ENCODE measurements at regions not wholly inside any gene's neighbourhood (a gene's known extent, or its start where the extent isn't known, plus 50 kb on each side); places are given as distances from the start of the nearest gene placed in this dataset.
"Not testable (repeated sequence)": the region's sequence is repeated elsewhere in the genome, so short reads cannot be mapped to it uniquely, and the experiment has no call there.

DNA sequence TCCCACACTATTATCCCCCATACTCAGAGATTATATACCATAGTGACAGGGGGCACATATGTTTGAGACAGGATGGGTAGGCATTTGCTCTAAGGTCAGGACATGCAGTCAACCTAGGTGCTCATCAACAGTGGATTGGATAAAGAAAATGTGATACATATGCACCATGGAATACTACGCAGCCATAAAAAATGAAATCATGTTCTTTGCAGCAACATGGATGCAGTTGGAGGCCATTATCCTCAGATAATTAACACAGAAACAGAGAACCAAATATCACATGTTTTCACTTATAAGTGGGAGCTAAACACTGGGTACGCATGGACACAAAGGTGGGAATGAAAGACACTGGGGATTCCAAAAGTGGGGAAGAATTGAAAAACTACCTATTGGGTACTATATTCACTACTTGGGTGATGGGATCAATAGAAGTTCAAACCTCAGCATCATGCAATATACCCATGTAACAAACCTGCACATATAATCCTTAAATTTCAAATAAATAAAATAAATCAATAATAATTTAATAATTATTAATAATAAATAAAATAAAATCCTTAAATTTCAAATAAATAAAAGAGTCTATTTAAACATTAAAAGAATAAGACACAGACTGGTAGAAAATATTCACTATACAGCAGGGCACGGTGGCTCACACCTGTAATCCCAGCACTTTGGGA is 160.1 kb upstream of the CNOT2 start:
- Histone ChIP-seq H3K36me3 (ENCODE audit: insufficient read depth in 1 of 2, low read depth in 1 of 2) (no peaks in the 10 kb centered on the region), H3K27me3 (ENCODE audit: insufficient read depth in 3 of 3, low read length in 2 of 3) (no peaks in the 10 kb centered on the region), H3K4me3 (no peak overlapping the region), H3K27ac (no peak overlapping the region), H3K9me3 (no peaks in the 10 kb centered on the region), H3K4me1 (no peaks in the 10 kb centered on the region)
- DNase-seq (no peak), ATAC-seq (no peak)
- intact Hi-C loops (cut with DNase I) = no loop called here
- TF ChIP-seq, protein P1, sequence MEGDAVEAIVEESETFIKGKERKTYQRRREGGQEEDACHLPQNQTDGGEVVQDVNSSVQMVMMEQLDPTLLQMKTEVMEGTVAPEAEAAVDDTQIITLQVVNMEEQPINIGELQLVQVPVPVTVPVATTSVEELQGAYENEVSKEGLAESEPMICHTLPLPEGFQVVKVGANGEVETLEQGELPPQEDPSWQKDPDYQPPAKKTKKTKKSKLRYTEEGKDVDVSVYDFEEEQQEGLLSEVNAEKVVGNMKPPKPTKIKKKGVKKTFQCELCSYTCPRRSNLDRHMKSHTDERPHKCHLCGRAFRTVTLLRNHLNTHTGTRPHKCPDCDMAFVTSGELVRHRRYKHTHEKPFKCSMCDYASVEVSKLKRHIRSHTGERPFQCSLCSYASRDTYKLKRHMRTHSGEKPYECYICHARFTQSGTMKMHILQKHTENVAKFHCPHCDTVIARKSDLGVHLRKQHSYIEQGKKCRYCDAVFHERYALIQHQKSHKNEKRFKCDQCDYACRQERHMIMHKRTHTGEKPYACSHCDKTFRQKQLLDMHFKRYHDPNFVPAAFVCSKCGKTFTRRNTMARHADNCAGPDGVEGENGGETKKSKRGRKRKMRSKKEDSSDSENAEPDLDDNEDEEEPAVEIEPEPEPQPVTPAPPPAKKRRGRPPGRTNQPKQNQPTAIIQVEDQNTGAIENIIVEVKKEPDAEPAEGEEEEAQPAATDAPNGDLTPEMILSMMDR (IDR thresholded peaks at IDR 0.05) = no peak
- WGBS, 3 donors = 67 to 99% (median 81%) methylated on average over 3 of the region's 3 CpGs

DNA sequence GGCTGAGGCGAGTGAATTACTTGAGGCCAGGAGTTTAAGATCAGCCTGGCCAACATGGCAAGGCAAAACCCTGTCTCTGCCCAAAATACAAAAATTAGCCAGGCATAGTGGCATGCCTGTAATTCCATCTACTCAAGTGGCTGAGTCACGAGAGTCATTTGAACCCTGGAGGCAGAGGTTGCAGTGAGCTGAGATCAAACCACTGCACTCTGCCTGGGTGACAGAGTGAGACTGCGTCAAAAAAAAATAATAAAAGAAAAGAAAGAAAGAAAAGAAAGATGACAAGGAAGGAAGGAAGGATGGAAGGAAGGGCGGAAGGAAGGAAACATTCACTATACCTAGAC is 159.6 kb upstream of the CNOT2 start:
- TF ChIP-seq, protein P1 (IDR thresholded peaks at IDR 0.05) = no peak
- Histone ChIP-seq H3K36me3 (ENCODE audit: insufficient read depth in 1 of 2, low read depth in 1 of 2) (no peaks in the 10 kb centered on the region), H3K4me3 (no peak overlapping the region), H3K27ac (no peak overlapping the region), H3K27me3 (ENCODE audit: insufficient read depth in 3 of 3, low read length in 2 of 3) (no peaks in the 10 kb centered on the region), H3K9me3 (no peaks in the 10 kb centered on the region), H3K4me1 (no peaks in the 10 kb centered on the region)
- intact Hi-C loops (cut with DNase I) = no loop called here
- ATAC-seq = no peak
- DNase-seq = no peak
- WGBS, 3 donors = 85 to 94% (median 91%) methylated on average over 4 of the region's 4 CpGs

DNA sequence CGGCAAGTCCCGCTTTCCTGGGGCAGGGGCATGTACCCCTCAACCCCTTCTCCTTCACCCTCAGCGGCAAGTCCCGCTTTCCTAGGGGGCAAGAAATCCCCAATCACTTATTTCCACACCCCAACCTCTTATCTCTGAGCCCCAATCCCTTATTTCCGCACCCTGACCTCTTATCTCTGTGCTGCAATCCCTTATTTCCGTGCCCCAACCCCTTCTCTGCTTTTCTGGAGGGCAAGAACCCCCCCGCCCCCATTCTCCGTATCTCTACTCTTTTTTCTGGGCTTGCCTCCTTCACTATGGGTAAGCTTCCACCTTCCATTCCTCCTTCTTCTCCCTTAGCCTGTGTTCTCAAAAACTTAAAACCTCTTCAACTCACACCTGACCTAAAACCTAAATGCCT is 156.9 kb upstream of the CNOT2 start:
- intact Hi-C loops (cut with DNase I); H3K27ac ChIP-seq; H3K27me3 ChIP-seq (ENCODE audit: insufficient read depth in 3 of 3, low read length in 2 of 3); DNase-seq; H3K4me3 ChIP-seq; H3K9me3 ChIP-seq; H3K36me3 ChIP-seq (ENCODE audit: insufficient read depth in 1 of 2, low read depth in 1 of 2); H3K4me1 ChIP-seq; ATAC-seq: not testable (repeated sequence)
- 95 to 96% (median 95%) methylated on average over 8 of the region's 8 CpGs for WGBS, 3 donors

DNA sequence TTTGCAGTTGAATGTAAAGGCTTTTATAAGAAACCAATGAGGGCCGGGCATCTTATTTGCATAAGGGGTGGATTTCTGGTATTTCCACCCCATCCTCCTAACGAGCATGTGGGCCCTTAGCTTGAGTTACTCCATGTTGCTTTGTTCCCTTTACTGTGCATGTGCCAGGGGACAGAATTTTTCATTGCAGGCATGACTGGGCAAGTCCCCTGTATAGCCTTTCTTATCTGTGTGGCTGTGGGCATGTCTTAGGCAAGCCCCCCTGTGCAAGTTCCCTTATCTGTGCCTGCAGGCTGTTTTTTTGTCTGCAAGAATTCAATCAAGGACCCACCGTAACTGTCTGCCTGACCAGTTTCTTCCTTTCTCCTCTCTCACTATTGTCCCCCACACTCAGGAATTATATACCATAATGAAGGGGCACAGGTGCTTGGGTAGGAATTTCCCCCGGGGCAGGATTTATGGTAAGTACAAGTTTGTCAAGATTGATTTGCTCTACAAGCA is 152.2 kb upstream of the CNOT2 start:
- H3K9me3 ChIP-seq = no peaks in the 10 kb centered on the region
- no peaks in the 10 kb centered on the region for H3K4me1 ChIP-seq
- no peak for ATAC-seq
- no peak overlapping the region for H3K27ac ChIP-seq
- H3K27me3 ChIP-seq (ENCODE audit: insufficient read depth in 3 of 3, low read length in 2 of 3) = no peaks in the 10 kb centered on the region
- H3K36me3 ChIP-seq (ENCODE audit: insufficient read depth in 1 of 2, low read depth in 1 of 2) = no peaks in the 10 kb centered on the region
- 88 to 96% (median 90%) methylated on average over 4 of the region's 4 CpGs for WGBS, 3 donors
- intact Hi-C loops (cut with DNase I) = no loop called here
- no peak overlapping the region for H3K4me3 ChIP-seq
- TF ChIP-seq, protein P1 (IDR thresholded peaks at IDR 0.05) = no peak
- DNase-seq = no peak

DNA sequence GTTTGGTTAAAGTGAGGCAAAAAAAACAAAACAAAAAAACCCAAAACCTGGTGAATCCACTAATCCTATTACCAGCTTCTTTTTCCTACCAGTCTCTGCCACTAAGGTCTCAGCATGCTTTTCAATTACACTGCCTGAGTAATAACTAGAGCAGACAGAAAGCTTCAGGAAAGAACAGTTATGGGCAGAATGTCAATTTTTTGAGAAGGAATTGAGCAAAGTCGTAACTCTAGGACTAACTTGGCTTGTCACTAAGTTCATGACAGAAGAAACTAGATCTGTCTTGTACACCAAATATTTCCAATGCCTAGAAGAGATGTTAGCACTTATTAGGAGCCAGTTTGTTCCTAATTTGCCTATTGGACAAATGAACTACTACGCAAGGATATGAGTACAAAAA is 148.8 kb upstream of the CNOT2 start:
- H3K9me3 ChIP-seq = no peaks in the 10 kb centered on the region
- peak in 1 of 4 donors; percentile 37 for ATAC-seq
- H3K27me3 ChIP-seq (ENCODE audit: insufficient read depth in 3 of 3, low read length in 2 of 3) = no peaks in the 10 kb centered on the region
- no peaks in the 10 kb centered on the region for H3K4me1 ChIP-seq
- H3K36me3 ChIP-seq (ENCODE audit: insufficient read depth in 1 of 2, low read depth in 1 of 2) = no peaks in the 10 kb centered on the region
- no peak overlapping the region for H3K27ac ChIP-seq
- DNase-seq = no peak
- TF ChIP-seq, protein P1 (IDR thresholded peaks at IDR 0.05) = no peak
- no peak overlapping the region for H3K4me3 ChIP-seq
- intact Hi-C loops (cut with DNase I) = no loop called here
- 35 to 61% (median 38%) methylated on average over 2 of the region's 2 CpGs for WGBS, 3 donors
